ENCODE measurements at regions not wholly inside any gene's neighbourhood (a gene's known extent, or its start where the extent isn't known, plus 50 kb on each side); places are given as distances from the start of the nearest gene placed in this dataset.

- Histone ChIP-seq H3K9me2 (replicated peaks; ENCODE audit: low read depth, low read length) (no peaks in the 10 kb centered on the region), H4K20me1 (ENCODE audit: insufficient read depth, low read length, poor library complexity, severe bottlenecking) (no peaks in the 10 kb centered on the region), H3K4me2 (ENCODE audit: low read depth, low read length, poor library complexity, severe bottlenecking) (no peak overlapping the region), H3F3A (ENCODE audit: low read depth) (no peaks in the 10 kb centered on the region), H3K9me3 (ENCODE audit: insufficient read depth, low read depth, low read length) (no peaks in the 10 kb centered on the region; the same call in 1 of the 2 replicates), H3K79me2 (ENCODE audit: insufficient read depth, low read length) (no peaks in the 10 kb centered on the region), H2AFZ (ENCODE audit: low read length) (no peak overlapping the region), H3K4me3 (ENCODE audit: low read length, poor library complexity, severe bottlenecking) (no peak overlapping the region), H3K36me3 (ENCODE audit: insufficient read depth, low read length) (no peaks in the 10 kb centered on the region), H3K4me1 (ENCODE audit: insufficient read depth, low read length, poor library complexity, severe bottlenecking) (no peaks in the 10 kb centered on the region), H3K27me3 (ENCODE audit: insufficient read depth, low read length, poor library complexity, severe bottlenecking) (no peaks in the 10 kb centered on the region), H3K9ac (ENCODE audit: low read depth, low read length, poor library complexity, severe bottlenecking) (no peak overlapping the region)
- TF ChIP-seq EZH2phosphoT487 (IDR thresholded peaks at IDR 0.05; ENCODE audit: borderline replicate concordance) (no peak), CTCF (conservative IDR thresholded peaks at IDR 0.05; ENCODE audit: low read length) (no peak)
Observed at GRCh38 chr9:117868594-117868993, 164.4 kb downstream of the TLR4 start.

- Histone ChIP-seq H2AFZ (ENCODE audit: low read length) (no peak overlapping the region), H4K20me1 (ENCODE audit: insufficient read depth, low read length, poor library complexity, severe bottlenecking) (no peaks in the 10 kb centered on the region), H3K9ac (ENCODE audit: low read depth, low read length, poor library complexity, severe bottlenecking) (no peak overlapping the region), H3K9me2 (replicated peaks; ENCODE audit: low read depth, low read length) (no peaks in the 10 kb centered on the region), H3K4me1 (ENCODE audit: insufficient read depth, low read length, poor library complexity, severe bottlenecking) (no peaks in the 10 kb centered on the region), H3F3A (ENCODE audit: low read depth) (no peaks in the 10 kb centered on the region), H3K9me3 (ENCODE audit: insufficient read depth, low read depth, low read length) (no peaks in the 10 kb centered on the region; the same call in 1 of the 2 replicates), H3K4me3 (ENCODE audit: low read length, poor library complexity, severe bottlenecking) (no peak overlapping the region), H3K36me3 (ENCODE audit: insufficient read depth, low read length) (no peaks in the 10 kb centered on the region), H3K4me2 (ENCODE audit: low read depth, low read length, poor library complexity, severe bottlenecking) (no peak overlapping the region), H3K27me3 (ENCODE audit: insufficient read depth, low read length, poor library complexity, severe bottlenecking) (no peaks in the 10 kb centered on the region), H3K79me2 (ENCODE audit: insufficient read depth, low read length) (no peaks in the 10 kb centered on the region)
- TF ChIP-seq EZH2phosphoT487 (IDR thresholded peaks at IDR 0.05; ENCODE audit: borderline replicate concordance) (no peak), CTCF (conservative IDR thresholded peaks at IDR 0.05; ENCODE audit: low read length) (no peak)
Observed at GRCh38 chr9:117869287-117869686, 165.1 kb downstream of the TLR4 start.

- TF ChIP-seq EZH2phosphoT487 (IDR thresholded peaks at IDR 0.05; ENCODE audit: borderline replicate concordance): no peak
- TF ChIP-seq CTCF (conservative IDR thresholded peaks at IDR 0.05; ENCODE audit: low read length): no peak
- H3K9me3 ChIP-seq (ENCODE audit: insufficient read depth, low read depth, low read length): no peaks in the 10 kb centered on the region; the same call in 1 of the 2 replicates
- no peaks in the 10 kb centered on the region for H3K4me1 ChIP-seq (ENCODE audit: insufficient read depth, low read length, poor library complexity, severe bottlenecking)
- H3K27me3 ChIP-seq (ENCODE audit: insufficient read depth, low read length, poor library complexity, severe bottlenecking): no peaks in the 10 kb centered on the region
- no peaks in the 10 kb centered on the region; the same call in 1 of the 2 replicates for H3K9me2 ChIP-seq (replicated peaks; ENCODE audit: low read depth, low read length)
- H4K20me1 ChIP-seq (ENCODE audit: insufficient read depth, low read length, poor library complexity, severe bottlenecking): no peaks in the 10 kb centered on the region
- H3F3A ChIP-seq (ENCODE audit: low read depth): no peaks in the 10 kb centered on the region
- H3K79me2 ChIP-seq (ENCODE audit: insufficient read depth, low read length): no peaks in the 10 kb centered on the region
- H3K4me2 ChIP-seq (ENCODE audit: low read depth, low read length, poor library complexity, severe bottlenecking): no peak overlapping the region
- no peak overlapping the region for H3K9ac ChIP-seq (ENCODE audit: low read depth, low read length, poor library complexity, severe bottlenecking)
- H3K36me3 ChIP-seq (ENCODE audit: insufficient read depth, low read length): no peaks in the 10 kb centered on the region
- H3K4me3 ChIP-seq (ENCODE audit: low read length, poor library complexity, severe bottlenecking): no peak overlapping the region
- no peak overlapping the region for H2AFZ ChIP-seq (ENCODE audit: low read length)
Observed at GRCh38 chr9:117869712-117870111, 165.5 kb downstream of the TLR4 start.
